ENCODE measurements at regions not wholly inside any gene's neighbourhood (a gene's known extent, or its start where the extent isn't known, plus 50 kb on each side); places are given as distances from the start of the nearest gene placed in this dataset.

GRCh38 chr4:57668621-57669020 is 558.4 kb upstream of the IGFBP7 start:
- no peak for DNase-seq (ENCODE audit: low read depth, low spot score)
- no peak overlapping the region for H3K4me3 ChIP-seq (ENCODE audit: low read depth, low read length)
- in situ Hi-C loops (cut with HindIII; ENCODE audit: low sequenced_read_pairs): no loop called here
- no peak for TF ChIP-seq CTCF (IDR thresholded peaks at IDR 0.05; ENCODE audit: low read depth, low read length)

- in situ Hi-C loops (cut with HindIII; ENCODE audit: low sequenced_read_pairs): no loop called here
- TF ChIP-seq CTCF (IDR thresholded peaks at IDR 0.05; ENCODE audit: low read depth, low read length): no peak
- no peak overlapping the region for H3K4me3 ChIP-seq (ENCODE audit: low read depth, low read length)
- DNase-seq (ENCODE audit: low read depth, low spot score): no peak
Observed at GRCh38 chr4:57665806-57666205, 555.6 kb upstream of the IGFBP7 start.

GRCh38 chr4:57661517-57662090 is 551.4 kb upstream of the IGFBP7 start:
- no peak for DNase-seq (ENCODE audit: low read depth, low spot score)
- in situ Hi-C loops (cut with HindIII; ENCODE audit: low sequenced_read_pairs): no loop called here
- no peak for TF ChIP-seq CTCF (IDR thresholded peaks at IDR 0.05; ENCODE audit: low read depth, low read length)
- no peak overlapping the region for H3K4me3 ChIP-seq (ENCODE audit: low read depth, low read length)

GRCh38 chr4:57658673-57659072 is 548.5 kb upstream of the IGFBP7 start:
- in situ Hi-C loops (cut with HindIII; ENCODE audit: low sequenced_read_pairs): no loop called here
- no peak for DNase-seq (ENCODE audit: low read depth, low spot score)
- no peak for TF ChIP-seq CTCF (IDR thresholded peaks at IDR 0.05; ENCODE audit: low read depth, low read length)
- no peak overlapping the region for H3K4me3 ChIP-seq (ENCODE audit: low read depth, low read length)

- in situ Hi-C loops (cut with HindIII; ENCODE audit: low sequenced_read_pairs): no loop called here
Observed at GRCh38 chr4:57658188-57658587, 548.0 kb upstream of the IGFBP7 start.

GRCh38 chr4:57655342-57655741 is 545.2 kb upstream of the IGFBP7 start:
- in situ Hi-C loops (cut with HindIII; ENCODE audit: low sequenced_read_pairs): no loop called here
- no peak overlapping the region for H3K4me3 ChIP-seq (ENCODE audit: low read depth, low read length)
- no peak for DNase-seq (ENCODE audit: low read depth, low spot score)
- TF ChIP-seq CTCF (IDR thresholded peaks at IDR 0.05; ENCODE audit: low read depth, low read length): no peak

More at GRCh38 chr4:57658188-57658587, 548.0 kb upstream of the IGFBP7 start:
- no peak for TF ChIP-seq CTCF (IDR thresholded peaks at IDR 0.05; ENCODE audit: low read depth, low read length)
- no peak for DNase-seq (ENCODE audit: low read depth, low spot score)
- no peak overlapping the region for H3K4me3 ChIP-seq (ENCODE audit: low read depth, low read length)

GRCh38 chr4:57652779-57653178 is 542.6 kb upstream of the IGFBP7 start:
- TF ChIP-seq CTCF (IDR thresholded peaks at IDR 0.05; ENCODE audit: low read depth, low read length): no peak
- DNase-seq (ENCODE audit: low read depth, low spot score): no peak
- no peak overlapping the region for H3K4me3 ChIP-seq (ENCODE audit: low read depth, low read length)
- in situ Hi-C loops (cut with HindIII; ENCODE audit: low sequenced_read_pairs): no loop called here
